ENCODE measurements at regions not wholly inside any gene's neighbourhood (a gene's known extent, or its start where the extent isn't known, plus 50 kb on each side); places are given as distances from the start of the nearest gene placed in this dataset.

- H3K4me1 ChIP-seq (ENCODE audit: low read length) = no peaks in the 10 kb centered on the region
- no peak overlapping the region for H3K4me3 ChIP-seq (ENCODE audit: low read length)
- H2AFZ ChIP-seq (ENCODE audit: low read length) = no peak overlapping the region
- no peaks in the 10 kb centered on the region for H3K36me3 ChIP-seq (replicated peaks; ENCODE audit: insufficient read depth, low read length)
- H3K9me3 ChIP-seq (replicated peaks; ENCODE audit: insufficient read depth, low read length) = no peaks in the 10 kb centered on the region
- no peaks in the 10 kb centered on the region for H3K9me2 ChIP-seq (replicated peaks; ENCODE audit: insufficient read depth, low read length)
- no peaks in the 10 kb centered on the region for H3F3A ChIP-seq (ENCODE audit: insufficient read depth, low read length)
- no peaks in the 10 kb centered on the region for H3K27me3 ChIP-seq (replicated peaks; ENCODE audit: insufficient read depth, low read length)
- TF ChIP-seq EZH2phosphoT487 (IDR thresholded peaks at IDR 0.05; ENCODE audit: low read length) = no peak
- no peak for TF ChIP-seq EZH2 (optimal IDR thresholded peaks at IDR 0.05; ENCODE audit: low read depth, low read length)
- no peak for TF ChIP-seq CTCF (IDR thresholded peaks at IDR 0.05; ENCODE audit: low read length)
- H3K9ac ChIP-seq (ENCODE audit: low read length) = no peak overlapping the region
- H3K79me2 ChIP-seq (ENCODE audit: low read length) = no peaks in the 10 kb centered on the region
- DNase-seq = no peak
- no peaks in the 10 kb centered on the region for H4K20me1 ChIP-seq (ENCODE audit: insufficient read depth, low read length)
- no peak overlapping the region for H3K27ac ChIP-seq (ENCODE audit: low read length)
- no peak overlapping the region for H3K4me2 ChIP-seq (ENCODE audit: low read depth, low read length)
These were observed 300.7 kb upstream of the ZNF32 start for GRCh38 chr10:43949351-43949750.

GRCh38 chr10:43946445-43946844 lies 297.8 kb upstream of the ZNF32 start:
- Histone ChIP-seq H3K9me2 (replicated peaks; ENCODE audit: insufficient read depth, low read length) (no peaks in the 10 kb centered on the region), H3F3A (ENCODE audit: insufficient read depth, low read length) (no peaks in the 10 kb centered on the region), H2AFZ (ENCODE audit: low read length) (no peak overlapping the region), H3K4me1 (ENCODE audit: low read length) (no peaks in the 10 kb centered on the region), H4K20me1 (ENCODE audit: insufficient read depth, low read length) (no peaks in the 10 kb centered on the region), H3K36me3 (replicated peaks; ENCODE audit: insufficient read depth, low read length) (no peaks in the 10 kb centered on the region), H3K27me3 (replicated peaks; ENCODE audit: insufficient read depth, low read length) (no peaks in the 10 kb centered on the region), H3K4me2 (ENCODE audit: low read depth, low read length) (no peak overlapping the region), H3K4me3 (ENCODE audit: low read length) (no peak overlapping the region), H3K79me2 (ENCODE audit: low read length) (no peaks in the 10 kb centered on the region), H3K27ac (ENCODE audit: low read length) (no peak overlapping the region), H3K9ac (ENCODE audit: low read length) (no peak overlapping the region), H3K9me3 (replicated peaks; ENCODE audit: insufficient read depth, low read length) (no peaks in the 10 kb centered on the region)
- no peak for DNase-seq
- TF ChIP-seq CTCF (IDR thresholded peaks at IDR 0.05; ENCODE audit: low read length) = no peak

GRCh38 chr10:43945908-43946307 lies 297.2 kb upstream of the ZNF32 start:
- H3K9me3 ChIP-seq (replicated peaks; ENCODE audit: insufficient read depth, low read length) = no peaks in the 10 kb centered on the region
- H3K9ac ChIP-seq (ENCODE audit: low read length) = no peak overlapping the region
- H3K4me3 ChIP-seq (ENCODE audit: low read length) = no peak overlapping the region
- no peaks in the 10 kb centered on the region for H3K36me3 ChIP-seq (replicated peaks; ENCODE audit: insufficient read depth, low read length)
- H3K4me1 ChIP-seq (ENCODE audit: low read length) = no peaks in the 10 kb centered on the region
- DNase-seq = no peak
- H3K4me2 ChIP-seq (ENCODE audit: low read depth, low read length) = no peak overlapping the region
- no peak overlapping the region for H2AFZ ChIP-seq (ENCODE audit: low read length)
- H3K27me3 ChIP-seq (replicated peaks; ENCODE audit: insufficient read depth, low read length) = no peaks in the 10 kb centered on the region
- no peaks in the 10 kb centered on the region for H3F3A ChIP-seq (ENCODE audit: insufficient read depth, low read length)
- H3K27ac ChIP-seq (ENCODE audit: low read length) = no peak overlapping the region
- TF ChIP-seq EZH2 (optimal IDR thresholded peaks at IDR 0.05; ENCODE audit: low read depth, low read length) (no peak), CTCF (IDR thresholded peaks at IDR 0.05; ENCODE audit: low read length) (no peak), EZH2phosphoT487 (IDR thresholded peaks at IDR 0.05; ENCODE audit: low read length) (no peak)
- no peaks in the 10 kb centered on the region for H4K20me1 ChIP-seq (ENCODE audit: insufficient read depth, low read length)
- H3K9me2 ChIP-seq (replicated peaks; ENCODE audit: insufficient read depth, low read length) = no peaks in the 10 kb centered on the region
- H3K79me2 ChIP-seq (ENCODE audit: low read length) = no peaks in the 10 kb centered on the region
